HepG2 (cell line): ENCODE measurements at regions not wholly inside any gene's neighbourhood (a gene's known extent, or its start where the extent isn't known, plus 50 kb on each side); places are given as distances from the start of the nearest gene placed in this dataset.

ENCODE experiments used
- ATAC-seq: fragments of 200-7000 bp; cut with Tn5 transposase; 3 replicates; pipeline ENCODE4 v1.9.1; 2020; ENCODE audit warnings: mild to moderate bottlenecking, moderate library complexity
- BruUV-seq: library from RNA; stranded (reverse); fragments of 400-500 nt; replicated peaks from 2 replicates; lab custom pipeline; 2021; lab: Mats Ljungman, UMichigan
- CTCF ChIA-PET: fragments of 300-600 bp; formaldehyde crosslinking; extraction: SDS; loops from one replicate; lab custom pipeline; 2021; ENCODE audit warnings: low total read pairs, inconsistent platforms, low intra/inter-chr PET ratio; lab: Yijun Ruan, JAX
- POLR2A ChIA-PET: fragments of 350-600 bp; sonication (Branson Sonifier 250); formaldehyde crosslinking; loops from one replicate; lab custom pipeline; 2020; ENCODE audit warnings: antibody characterized with exemption, inconsistent platforms; lab: Yijun Ruan, JAX
- DNase-seq: peaks from one replicate; pipeline ENCODE4 v3.0.0-alpha.2; 2015; ENCODE audit warnings: low spot score
- FAIRE-seq: peaks from 3 replicates; lab custom pipeline; 2011; peaks lifted over from hg19 to GRCh38; lab: Jason Lieb, UNC
- H2AFZ ChIP-seq: one replicate; pipeline ENCODE4 v1.6.1; 2011; ENCODE audit warnings: low read length, inconsistent platforms
- H3K27ac ChIP-seq: fragments of 300-600 bp; 3 replicates; pipeline ENCODE4 v1.8.0; 2011; ENCODE audit warnings: mixed run types, mild to moderate bottlenecking, mixed read lengths, low read length, inconsistent platforms; ENCODE audit not compliant: insufficient read depth; ENCODE audit errors: extremely low read length
- H3K27me3 ChIP-seq, 2 experiments: fragments of 200-600 bp in 1 of 2; 2 replicates in 1 of 2; 3 replicates in 1 of 2; pipeline versions ENCODE4 v1.6.0 to v1.8.0; 2011; ENCODE audit warnings: low read length in 2 of 2, mild to moderate bottlenecking in 2 of 2, moderate library complexity in 2 of 2, inconsistent platforms in 1 of 2; ENCODE audit not compliant: insufficient read depth in 2 of 2, control insufficient read depth in 1 of 2
- H3K36me3 ChIP-seq, 2 experiments: fragments of 200-600 bp in 1 of 2; replicated peaks in 1 of 2; 2 replicates in 1 of 2; 3 replicates in 1 of 2; pipeline versions ENCODE4 v1.5.1 to v1.8.0; 2011; ENCODE audit warnings: low read length in 2 of 2, inconsistent platforms in 1 of 2; ENCODE audit not compliant: insufficient read depth in 2 of 2, control insufficient read depth in 1 of 2
- H3K4me1 ChIP-seq: 2 replicates; pipeline ENCODE4 v1.5.1; 2012; ENCODE audit warnings: low read length, inconsistent platforms; ENCODE audit not compliant: insufficient read depth
- H3K4me2 ChIP-seq: 2 replicates; pipeline ENCODE4 v1.6.0; 2011; ENCODE audit warnings: low read depth, low read length, inconsistent platforms
- H3K4me3 ChIP-seq, 3 experiments: fragments of 200-600 bp in 1 of 3; sonication (generic), shearing (Covaris generic) in 1 of 3; replicated peaks in 1 of 3; 2 replicates each; pipeline ENCODE4 v1.5.1; 2011 to 2016; ENCODE audit warnings: low read length in 3 of 3, inconsistent platforms in 2 of 3, low read depth in 2 of 3, mild to moderate bottlenecking in 2 of 3, control low read depth in 1 of 3, mixed read lengths in 1 of 3; ENCODE audit not compliant: insufficient read depth in 1 of 3
- H3K79me2 ChIP-seq: one replicate; pipeline ENCODE4 v1.6.1; 2011; ENCODE audit warnings: low read length, inconsistent platforms; ENCODE audit not compliant: insufficient read depth
- H3K9ac ChIP-seq: 2 replicates; pipeline ENCODE4 v1.6.0; 2011; ENCODE audit warnings: mild to moderate bottlenecking, low read depth, low read length, inconsistent platforms; ENCODE audit not compliant: insufficient read depth
- H3K9me3 ChIP-seq: 2 replicates; pipeline ENCODE4 v1.5.1; 2012; ENCODE audit warnings: mild to moderate bottlenecking, low read length
- H4K20me1 ChIP-seq: 2 replicates; pipeline ENCODE4 v1.6.0; 2011; ENCODE audit warnings: inconsistent platforms, mild to moderate bottlenecking, low read length, moderate library complexity; ENCODE audit not compliant: insufficient read depth
- ARID2 ChIP-seq: sonication (generic); formaldehyde crosslinking; IDR thresholded peaks from 2 replicates; pipeline ENCODE4 v1.8.1; 2022; ENCODE audit warnings: mild to moderate bottlenecking, missing genetic modification reagents, borderline replicate concordance
- CHCHD3 ChIP-seq: sonication (generic); formaldehyde crosslinking; IDR thresholded peaks from 2 replicates; pipeline ENCODE4 v1.8.0; 2022; ENCODE audit warnings: mild to moderate bottlenecking, missing genetic modification reagents, moderate library complexity
- CREB1 ChIP-seq, 2 experiments: fragments of 450-650 bp in 1 of 2; IDR thresholded peaks; 2 replicates each; pipeline ENCODE4 v1.6.1; 2016 to 2017; ENCODE audit warnings: control low read depth in 1 of 2, mild to moderate bottlenecking in 1 of 2, missing compliant biosample characterization in 1 of 2, missing genetic modification characterization in 1 of 2
- HMGA1 ChIP-seq: sonication (generic); formaldehyde crosslinking; conservative IDR thresholded peaks from 2 replicates; pipeline ENCODE4 v1.4.0; 2020; ENCODE audit warnings: missing genetic modification reagents
- IRX3 ChIP-seq: sonication (generic); formaldehyde crosslinking; IDR thresholded peaks from 2 replicates; pipeline ENCODE4 v1.8.1; 2023; ENCODE audit warnings: mild to moderate bottlenecking, low read depth, missing genetic modification reagents, borderline replicate concordance
- NR2F1 ChIP-seq, 2 experiments: fragments of 450-650 bp in 1 of 2; formaldehyde crosslinking in 1 of 2; IDR thresholded peaks; 2 replicates each; pipeline versions ENCODE4 v1.5.0 to v1.6.1; 2016 to 2020; ENCODE audit warnings: mild to moderate bottlenecking in 1 of 2, missing compliant biosample characterization in 1 of 2, missing genetic modification reagents in 1 of 2, moderate library complexity in 1 of 2
- SRSF9 ChIP-seq: fragments of 200-400 bp; formaldehyde crosslinking; IDR thresholded peaks from 2 replicates; pipeline ENCODE4 v1.6.1; 2018; ENCODE audit warnings: borderline replicate concordance, mild to moderate bottlenecking, low read depth, low read length; ENCODE audit not compliant: insufficient read depth, poor library complexity, severe bottlenecking
- ZBTB20 ChIP-seq: sonication (generic); formaldehyde crosslinking; IDR thresholded peaks from 2 replicates; pipeline ENCODE4 v1.8.1; 2023; ENCODE audit warnings: missing genetic modification reagents, low read depth, mild to moderate bottlenecking, borderline replicate concordance
- ZBTB42 ChIP-seq: sonication (generic); formaldehyde crosslinking; IDR thresholded peaks from 2 replicates; pipeline ENCODE4 v1.5.0; 2020; ENCODE audit warnings: mild to moderate bottlenecking, missing genetic modification reagents
- ZNF383 ChIP-seq: sonication (generic); formaldehyde crosslinking; IDR thresholded peaks from 2 replicates; pipeline ENCODE4 v1.4.0; 2020; ENCODE audit warnings: missing genetic modification reagents, mild to moderate bottlenecking, borderline replicate concordance
- ZNF549 ChIP-seq: sonication (generic); formaldehyde crosslinking; IDR thresholded peaks from 2 replicates; pipeline ENCODE4 v1.5.0; 2020; ENCODE audit warnings: missing genetic modification reagents
- WGBS: methylation state at CpG from one replicate; pipeline ENCODE4 v1.1.6; 2017; ENCODE audit warnings: low lambda C conversion rate; 5-methylcytosine and 5-hydroxymethylcytosine counted together
- in situ Hi-C: cut with HindIII; loops from 2 replicates; pipeline ENCODE4 v1.10.0; 2017; ENCODE audit warnings: low pct_unique_long_range_greater_than_20kb; ENCODE audit not compliant: extremely low pct_ligation_motif_present
- intact Hi-C: fragments of 100-400 bp; cut with micrococcal nuclease; formaldehyde crosslinking; loops from one replicate; pipeline ENCODE4 v1.10.0; 2022; ENCODE audit not compliant: unreplicated experiment
- TF ChIP-seq, protein P1 (sequence below): sonication (generic); formaldehyde crosslinking; IDR thresholded peaks from 2 replicates; pipeline ENCODE4 v1.4.0; 2020; ENCODE audit warnings: missing genetic modification reagents
- TF ChIP-seq, protein P2 (sequence below): IDR thresholded peaks from 2 replicates; pipeline ENCODE4 v1.4.0; 2020; ENCODE audit warnings: mild to moderate bottlenecking, missing genetic modification reagents
- TF ChIP-seq, protein P3 (sequence below): sonication (generic); formaldehyde crosslinking; IDR thresholded peaks from 2 replicates; pipeline ENCODE4 v1.4.0; 2020; ENCODE audit warnings: missing genetic modification reagents

DNA sequence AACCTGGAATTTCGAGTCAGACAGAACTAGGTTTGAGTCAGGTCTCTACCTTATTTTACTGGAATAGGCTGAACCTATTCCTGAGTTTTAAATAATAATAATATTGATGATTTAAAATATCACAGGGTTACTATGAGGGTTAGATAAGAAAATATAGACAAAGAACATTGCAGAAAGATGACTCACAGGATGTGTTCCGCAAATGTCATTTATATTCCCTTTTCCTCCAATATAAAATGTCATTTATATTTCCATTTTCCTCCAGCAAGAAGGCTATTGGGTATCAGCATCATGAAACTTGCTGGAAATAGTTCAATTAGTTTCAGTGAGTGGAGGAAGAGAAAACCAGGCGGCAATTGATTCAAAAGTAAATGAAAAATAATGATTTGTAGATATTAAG is 163.9 kb upstream of the RASSF8 start:
- H3K9ac ChIP-seq = no peak overlapping the region
- TF ChIP-seq SRSF9 (no peak), HMGA1 (CRISPR knock-in tag) (no peak), ARID2 (no peak), IRX3 (CRISPR knock-in tag) (no peak), ZBTB20 (no peak), ZBTB42 (no peak), NR2F1 (CRISPR knock-in tag; IDR thresholded peaks at IDR 0.05) (no peak), ZNF549 (CRISPR knock-in tag) (no peak), ZNF383 (CRISPR knock-in tag) (no peak), CHCHD3 (CRISPR knock-in tag) (no peak), CREB1 (IDR thresholded peaks at IDR 0.05) (no peak), CREB1 (CRISPR knock-in tag; IDR thresholded peaks at IDR 0.05) (no peak)
- TF ChIP-seq, protein P1, sequence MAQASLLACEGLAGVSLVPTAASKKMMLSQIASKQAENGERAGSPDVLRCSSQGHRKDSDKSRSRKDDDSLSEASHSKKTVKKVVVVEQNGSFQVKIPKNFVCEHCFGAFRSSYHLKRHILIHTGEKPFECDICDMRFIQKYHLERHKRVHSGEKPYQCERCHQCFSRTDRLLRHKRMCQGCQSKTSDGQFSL (CRISPR knock-in tag) = no peak
- TF ChIP-seq, protein P2, sequence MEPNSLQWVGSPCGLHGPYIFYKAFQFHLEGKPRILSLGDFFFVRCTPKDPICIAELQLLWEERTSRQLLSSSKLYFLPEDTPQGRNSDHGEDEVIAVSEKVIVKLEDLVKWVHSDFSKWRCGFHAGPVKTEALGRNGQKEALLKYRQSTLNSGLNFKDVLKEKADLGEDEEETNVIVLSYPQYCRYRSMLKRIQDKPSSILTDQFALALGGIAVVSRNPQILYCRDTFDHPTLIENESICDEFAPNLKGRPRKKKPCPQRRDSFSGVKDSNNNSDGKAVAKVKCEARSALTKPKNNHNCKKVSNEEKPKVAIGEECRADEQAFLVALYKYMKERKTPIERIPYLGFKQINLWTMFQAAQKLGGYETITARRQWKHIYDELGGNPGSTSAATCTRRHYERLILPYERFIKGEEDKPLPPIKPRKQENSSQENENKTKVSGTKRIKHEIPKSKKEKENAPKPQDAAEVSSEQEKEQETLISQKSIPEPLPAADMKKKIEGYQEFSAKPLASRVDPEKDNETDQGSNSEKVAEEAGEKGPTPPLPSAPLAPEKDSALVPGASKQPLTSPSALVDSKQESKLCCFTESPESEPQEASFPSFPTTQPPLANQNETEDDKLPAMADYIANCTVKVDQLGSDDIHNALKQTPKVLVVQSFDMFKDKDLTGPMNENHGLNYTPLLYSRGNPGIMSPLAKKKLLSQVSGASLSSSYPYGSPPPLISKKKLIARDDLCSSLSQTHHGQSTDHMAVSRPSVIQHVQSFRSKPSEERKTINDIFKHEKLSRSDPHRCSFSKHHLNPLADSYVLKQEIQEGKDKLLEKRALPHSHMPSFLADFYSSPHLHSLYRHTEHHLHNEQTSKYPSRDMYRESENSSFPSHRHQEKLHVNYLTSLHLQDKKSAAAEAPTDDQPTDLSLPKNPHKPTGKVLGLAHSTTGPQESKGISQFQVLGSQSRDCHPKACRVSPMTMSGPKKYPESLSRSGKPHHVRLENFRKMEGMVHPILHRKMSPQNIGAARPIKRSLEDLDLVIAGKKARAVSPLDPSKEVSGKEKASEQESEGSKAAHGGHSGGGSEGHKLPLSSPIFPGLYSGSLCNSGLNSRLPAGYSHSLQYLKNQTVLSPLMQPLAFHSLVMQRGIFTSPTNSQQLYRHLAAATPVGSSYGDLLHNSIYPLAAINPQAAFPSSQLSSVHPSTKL (CRISPR knock-in tag) = no peak
- TF ChIP-seq, protein P3, sequence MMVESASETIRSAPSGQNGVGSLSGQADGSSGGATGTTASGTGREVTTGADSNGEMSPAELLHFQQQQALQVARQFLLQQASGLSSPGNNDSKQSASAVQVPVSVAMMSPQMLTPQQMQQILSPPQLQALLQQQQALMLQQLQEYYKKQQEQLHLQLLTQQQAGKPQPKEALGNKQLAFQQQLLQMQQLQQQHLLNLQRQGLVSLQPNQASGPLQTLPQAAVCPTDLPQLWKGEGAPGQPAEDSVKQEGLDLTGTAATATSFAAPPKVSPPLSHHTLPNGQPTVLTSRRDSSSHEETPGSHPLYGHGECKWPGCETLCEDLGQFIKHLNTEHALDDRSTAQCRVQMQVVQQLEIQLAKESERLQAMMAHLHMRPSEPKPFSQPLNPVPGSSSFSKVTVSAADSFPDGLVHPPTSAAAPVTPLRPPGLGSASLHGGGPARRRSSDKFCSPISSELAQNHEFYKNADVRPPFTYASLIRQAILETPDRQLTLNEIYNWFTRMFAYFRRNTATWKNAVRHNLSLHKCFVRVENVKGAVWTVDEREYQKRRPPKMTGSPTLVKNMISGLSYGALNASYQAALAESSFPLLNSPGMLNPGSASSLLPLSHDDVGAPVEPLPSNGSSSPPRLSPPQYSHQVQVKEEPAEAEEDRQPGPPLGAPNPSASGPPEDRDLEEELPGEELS = no peak
- no TSS peak for BruUV-seq
- no peaks in the 10 kb centered on the region for H3K9me3 ChIP-seq
- H3K27ac ChIP-seq = no peak overlapping the region
- intact Hi-C loops (no loop called here), in situ Hi-C loops (no loop called here)
- H2AFZ ChIP-seq = no peak overlapping the region
- FAIRE-seq = no peak
- H3K36me3 ChIP-seq = no peaks in the 10 kb centered on the region
- no peaks in the 10 kb centered on the region for H4K20me1 ChIP-seq
- H3K4me1 ChIP-seq = no peaks in the 10 kb centered on the region
- no peak overlapping the region for H3K4me2 ChIP-seq
- no peaks in the 10 kb centered on the region for H3K27me3 ChIP-seq
- CTCF ChIA-PET = no interaction called here
- 3% methylated on average over 3 of the region's 3 CpGs for WGBS
- no peak for DNase-seq
- H3K79me2 ChIP-seq = no peaks in the 10 kb centered on the region
- POLR2A ChIA-PET = no interaction called here
- no peak overlapping the region for H3K4me3 ChIP-seq
- no peak for ATAC-seq
